Fibroblast of villous mesenchyme (primary cell): ENCODE measurements at regions not wholly inside any gene's neighbourhood (a gene's known extent, or its start where the extent isn't known, plus 50 kb on each side); places are given as distances from the start of the nearest gene placed in this dataset.
A peak's percentile ranks its signal among the peaks of the same experiment; 100 is the strongest.

ENCODE experiments used
- DNase-seq: peaks from one replicate; pipeline ENCODE4 v3.0.0-alpha.2; 2010; ENCODE audit warnings: low read depth
- H3K4me3 ChIP-seq: 2 replicates; pipeline ENCODE4 v1.5.1; 2011; ENCODE audit warnings: low read depth, mild to moderate bottlenecking, low read length
- CTCF ChIP-seq: IDR thresholded peaks from 2 replicates; pipeline ENCODE4 v1.5.1; 2012; ENCODE audit warnings: low read depth, mild to moderate bottlenecking, low read length; ENCODE audit not compliant: insufficient read depth

DNA sequence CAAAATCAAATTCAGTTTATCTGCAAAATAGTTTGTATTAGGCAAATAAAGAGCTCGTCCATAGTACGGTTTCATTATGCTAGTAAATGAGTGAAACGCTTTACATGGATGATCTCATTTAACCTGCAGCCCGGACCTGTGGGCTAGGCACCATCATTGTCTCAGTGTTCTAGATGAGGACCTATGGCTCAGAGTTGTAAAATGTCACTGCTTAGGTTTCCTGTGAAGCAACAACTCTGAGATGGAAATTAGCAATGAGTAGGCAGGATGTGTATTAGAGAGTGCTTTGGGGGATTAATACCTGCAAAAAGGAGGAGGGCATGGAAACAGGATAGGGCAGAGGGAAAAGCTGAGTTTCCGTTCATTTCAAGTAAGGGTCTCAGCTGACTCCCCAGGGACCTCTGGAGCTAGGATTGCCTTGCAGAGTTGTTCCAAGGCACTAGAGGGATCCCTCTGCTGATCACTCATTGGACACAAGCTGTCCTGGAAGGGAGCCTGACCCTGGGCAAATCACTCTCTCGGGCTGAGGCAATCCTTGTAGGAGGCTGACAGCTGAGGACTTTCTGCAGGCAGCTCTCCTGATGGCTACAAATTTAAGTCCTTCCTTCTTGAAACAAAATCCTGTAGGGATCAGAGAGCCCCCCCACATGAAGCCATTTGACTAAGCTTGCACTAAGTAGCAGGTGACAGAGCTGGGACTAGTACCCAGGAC, 58.8 kb upstream of the SIX2 start:
- no peak overlapping the region for H3K4me3 ChIP-seq
- peak; percentile 23 for DNase-seq
- peak; percentile 13 for TF ChIP-seq CTCF
